ENCODE measurements at regions not wholly inside any gene's neighbourhood (a gene's known extent, or its start where the extent isn't known, plus 50 kb on each side); places are given as distances from the start of the nearest gene placed in this dataset.

- peaks cover 7% of the 10 kb centered on the region for H3K9me3 ChIP-seq (ENCODE audit: low read length)
- no peak overlapping the region for H3K4me3 ChIP-seq (ENCODE audit: low read length)
- no peaks in the 10 kb centered on the region for H3K27me3 ChIP-seq (ENCODE audit: low read length)
- DNase-seq, result no peak
- H3K79me2 ChIP-seq (ENCODE audit: low read length), result no peaks in the 10 kb centered on the region
- H3K36me3 ChIP-seq (ENCODE audit: insufficient read depth, low read length), result no peaks in the 10 kb centered on the region
- no peak overlapping the region for H3K9ac ChIP-seq (ENCODE audit: low read length)
- no peak overlapping the region for H3K4me2 ChIP-seq (ENCODE audit: low read depth, low read length, poor library complexity, severe bottlenecking)
- H3K4me1 ChIP-seq (ENCODE audit: low read length), result peaks cover 11% of the 10 kb centered on the region
- no peak overlapping the region for H2AFZ ChIP-seq (ENCODE audit: low read length)
- H3K9me2 ChIP-seq (replicated peaks; ENCODE audit: insufficient read depth, low read length), result no peaks in the 10 kb centered on the region
- no peak overlapping the region for H3K27ac ChIP-seq (ENCODE audit: low read length)
- H4K20me1 ChIP-seq (ENCODE audit: insufficient read depth, low read depth, low read length), result no peaks in the 10 kb centered on the region
These were observed 424.3 kb upstream of the DMAC1 start for GRCh38 chr9:8223861-8224260.

GRCh38 chr9:8221462-8221861, 421.9 kb upstream of the DMAC1 start:
- no peak for DNase-seq
- Histone ChIP-seq H3K4me1 (ENCODE audit: low read length) (peaks cover 11% of the 10 kb centered on the region), H3K9me2 (replicated peaks; ENCODE audit: insufficient read depth, low read length) (no peaks in the 10 kb centered on the region), H3K9me3 (ENCODE audit: low read length) (peaks cover 10% of the 10 kb centered on the region), H2AFZ (ENCODE audit: low read length) (no peak overlapping the region), H3K79me2 (ENCODE audit: low read length) (no peaks in the 10 kb centered on the region), H3K27me3 (ENCODE audit: low read length) (no peaks in the 10 kb centered on the region), H3K27ac (ENCODE audit: low read length) (no peak overlapping the region), H3K4me2 (ENCODE audit: low read depth, low read length, poor library complexity, severe bottlenecking) (no peak overlapping the region), H3K36me3 (ENCODE audit: insufficient read depth, low read length) (no peaks in the 10 kb centered on the region), H4K20me1 (ENCODE audit: insufficient read depth, low read depth, low read length) (no peaks in the 10 kb centered on the region), H3K4me3 (ENCODE audit: low read length) (no peak overlapping the region), H3K9ac (ENCODE audit: low read length) (no peak overlapping the region)

- Histone ChIP-seq H3K9me2 (replicated peaks; ENCODE audit: insufficient read depth, low read length) (no peaks in the 10 kb centered on the region), H3K4me2 (ENCODE audit: low read depth, low read length, poor library complexity, severe bottlenecking) (no peak overlapping the region), H2AFZ (ENCODE audit: low read length) (no peak overlapping the region), H3K27ac (ENCODE audit: low read length) (no peak overlapping the region), H3K4me3 (ENCODE audit: low read length) (no peak overlapping the region), H3K27me3 (ENCODE audit: low read length) (no peaks in the 10 kb centered on the region), H3K36me3 (ENCODE audit: insufficient read depth, low read length) (no peaks in the 10 kb centered on the region), H3K4me1 (ENCODE audit: low read length) (no peaks in the 10 kb centered on the region), H4K20me1 (ENCODE audit: insufficient read depth, low read depth, low read length) (no peaks in the 10 kb centered on the region), H3K79me2 (ENCODE audit: low read length) (no peaks in the 10 kb centered on the region), H3K9me3 (ENCODE audit: low read length) (peaks cover 11% of the 10 kb centered on the region), H3K9ac (ENCODE audit: low read length) (no peak overlapping the region)
- no peak for DNase-seq
These were observed 408.9 kb upstream of the DMAC1 start for GRCh38 chr9:8208465-8208864.

GRCh38 chr9:8207596-8207995, 408.0 kb upstream of the DMAC1 start:
- Histone ChIP-seq H3K27ac (ENCODE audit: low read length) (no peak overlapping the region), H3K4me1 (ENCODE audit: low read length) (no peaks in the 10 kb centered on the region), H3K9me2 (replicated peaks; ENCODE audit: insufficient read depth, low read length) (no peaks in the 10 kb centered on the region), H3K27me3 (ENCODE audit: low read length) (no peaks in the 10 kb centered on the region), H3K9ac (ENCODE audit: low read length) (no peak overlapping the region), H3K4me3 (ENCODE audit: low read length) (no peak overlapping the region), H4K20me1 (ENCODE audit: insufficient read depth, low read depth, low read length) (no peaks in the 10 kb centered on the region), H3K4me2 (ENCODE audit: low read depth, low read length, poor library complexity, severe bottlenecking) (no peak overlapping the region), H2AFZ (ENCODE audit: low read length) (no peak overlapping the region), H3K9me3 (ENCODE audit: low read length) (peaks cover 11% of the 10 kb centered on the region), H3K79me2 (ENCODE audit: low read length) (no peaks in the 10 kb centered on the region), H3K36me3 (ENCODE audit: insufficient read depth, low read length) (no peaks in the 10 kb centered on the region)
- no peak for DNase-seq

- Histone ChIP-seq H3K4me2 (ENCODE audit: low read depth, low read length, poor library complexity, severe bottlenecking) (no peak overlapping the region), H3K36me3 (ENCODE audit: insufficient read depth, low read length) (no peaks in the 10 kb centered on the region), H3K9me3 (ENCODE audit: low read length) (peaks cover 11% of the 10 kb centered on the region; the same call in 1 of the 2 replicates), H3K9ac (ENCODE audit: low read length) (no peak overlapping the region), H3K27ac (ENCODE audit: low read length) (no peak overlapping the region), H3K79me2 (ENCODE audit: low read length) (no peaks in the 10 kb centered on the region), H2AFZ (ENCODE audit: low read length) (no peak overlapping the region), H4K20me1 (ENCODE audit: insufficient read depth, low read depth, low read length) (no peaks in the 10 kb centered on the region), H3K9me2 (replicated peaks; ENCODE audit: insufficient read depth, low read length) (no peaks in the 10 kb centered on the region), H3K4me1 (ENCODE audit: low read length) (no peaks in the 10 kb centered on the region), H3K4me3 (ENCODE audit: low read length) (no peak overlapping the region), H3K27me3 (ENCODE audit: low read length) (no peaks in the 10 kb centered on the region)
- no peak for DNase-seq
These were observed 407.1 kb upstream of the DMAC1 start for GRCh38 chr9:8206720-8207119.

GRCh38 chr9:8205576-8205975, 406.0 kb upstream of the DMAC1 start:
- no peaks in the 10 kb centered on the region for H3K4me1 ChIP-seq (ENCODE audit: low read length)
- no peaks in the 10 kb centered on the region for H3K36me3 ChIP-seq (ENCODE audit: insufficient read depth, low read length)
- no peaks in the 10 kb centered on the region for H4K20me1 ChIP-seq (ENCODE audit: insufficient read depth, low read depth, low read length)
- no peaks in the 10 kb centered on the region for H3K27me3 ChIP-seq (ENCODE audit: low read length)
- H3K4me2 ChIP-seq (ENCODE audit: low read depth, low read length, poor library complexity, severe bottlenecking), result no peak overlapping the region
- no peak overlapping the region for H2AFZ ChIP-seq (ENCODE audit: low read length)
- no peak overlapping the region for H3K9ac ChIP-seq (ENCODE audit: low read length)
- no peaks in the 10 kb centered on the region for H3K79me2 ChIP-seq (ENCODE audit: low read length)
- no peak overlapping the region for H3K27ac ChIP-seq (ENCODE audit: low read length)
- no peaks in the 10 kb centered on the region for H3K9me2 ChIP-seq (replicated peaks; ENCODE audit: insufficient read depth, low read length)
- no peak overlapping the region for H3K4me3 ChIP-seq (ENCODE audit: low read length)
- peaks cover 11% of the 10 kb centered on the region; the same call in 1 of the 2 replicates for H3K9me3 ChIP-seq (ENCODE audit: low read length)
- DNase-seq, result no peak

GRCh38 chr9:8189881-8190280, 390.3 kb upstream of the DMAC1 start:
- no peaks in the 10 kb centered on the region for H3K4me1 ChIP-seq (ENCODE audit: low read length)
- no peak for DNase-seq

GRCh38 chr9:8188723-8189407, 389.3 kb upstream of the DMAC1 start:
- DNase-seq, result no peak
- Histone ChIP-seq H3K27me3 (ENCODE audit: low read length) (no peaks in the 10 kb centered on the region), H3K4me2 (ENCODE audit: low read depth, low read length, poor library complexity, severe bottlenecking) (no peak overlapping the region), H3K79me2 (ENCODE audit: low read length) (no peaks in the 10 kb centered on the region), H3K9me3 (ENCODE audit: low read length) (peaks cover 42% of the 10 kb centered on the region), H2AFZ (ENCODE audit: low read length) (no peak overlapping the region), H3K9me2 (replicated peaks; ENCODE audit: insufficient read depth, low read length) (no peaks in the 10 kb centered on the region), H3K27ac (ENCODE audit: low read length) (no peak overlapping the region), H4K20me1 (ENCODE audit: insufficient read depth, low read depth, low read length) (no peaks in the 10 kb centered on the region), H3K4me1 (ENCODE audit: low read length) (no peaks in the 10 kb centered on the region), H3K36me3 (ENCODE audit: insufficient read depth, low read length) (no peaks in the 10 kb centered on the region), H3K4me3 (ENCODE audit: low read length) (no peak overlapping the region), H3K9ac (ENCODE audit: low read length) (no peak overlapping the region)

More at GRCh38 chr9:8189881-8190280, 390.3 kb upstream of the DMAC1 start:
- Histone ChIP-seq H3K9me3 (ENCODE audit: low read length) (peaks cover 42% of the 10 kb centered on the region), H2AFZ (ENCODE audit: low read length) (no peak overlapping the region), H3K4me3 (ENCODE audit: low read length) (no peak overlapping the region), H4K20me1 (ENCODE audit: insufficient read depth, low read depth, low read length) (no peaks in the 10 kb centered on the region), H3K79me2 (ENCODE audit: low read length) (no peaks in the 10 kb centered on the region), H3K4me2 (ENCODE audit: low read depth, low read length, poor library complexity, severe bottlenecking) (no peak overlapping the region), H3K9me2 (replicated peaks; ENCODE audit: insufficient read depth, low read length) (no peaks in the 10 kb centered on the region), H3K9ac (ENCODE audit: low read length) (no peak overlapping the region), H3K36me3 (ENCODE audit: insufficient read depth, low read length) (no peaks in the 10 kb centered on the region), H3K27ac (ENCODE audit: low read length) (no peak overlapping the region), H3K27me3 (ENCODE audit: low read length) (no peaks in the 10 kb centered on the region)

Measured in Karpas-422 (cell line).